ENCODE measurements at regions not wholly inside any gene's neighbourhood (a gene's known extent, or its start where the extent isn't known, plus 50 kb on each side); places are given as distances from the start of the nearest gene placed in this dataset.

DNA sequence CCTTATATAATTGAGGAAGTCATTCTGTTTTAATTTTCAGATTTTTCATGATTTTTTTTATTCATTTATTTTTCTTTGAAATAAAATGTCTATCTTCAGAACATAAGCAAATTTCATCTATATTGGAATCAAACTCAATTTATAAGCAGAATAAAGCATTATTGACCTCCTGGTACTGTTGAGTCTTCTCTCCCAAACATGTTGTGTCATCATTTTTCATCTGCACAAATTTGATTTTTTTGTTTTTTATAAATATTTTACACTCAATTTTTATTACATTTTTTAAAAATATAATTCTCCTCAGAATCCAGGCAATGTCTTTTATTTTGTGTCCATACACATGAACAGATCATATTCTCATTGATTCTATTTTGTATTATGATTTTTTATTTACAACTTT is 2363.9 kb downstream of the TP53TG3F start:
- TF ChIP-seq, protein P1, sequence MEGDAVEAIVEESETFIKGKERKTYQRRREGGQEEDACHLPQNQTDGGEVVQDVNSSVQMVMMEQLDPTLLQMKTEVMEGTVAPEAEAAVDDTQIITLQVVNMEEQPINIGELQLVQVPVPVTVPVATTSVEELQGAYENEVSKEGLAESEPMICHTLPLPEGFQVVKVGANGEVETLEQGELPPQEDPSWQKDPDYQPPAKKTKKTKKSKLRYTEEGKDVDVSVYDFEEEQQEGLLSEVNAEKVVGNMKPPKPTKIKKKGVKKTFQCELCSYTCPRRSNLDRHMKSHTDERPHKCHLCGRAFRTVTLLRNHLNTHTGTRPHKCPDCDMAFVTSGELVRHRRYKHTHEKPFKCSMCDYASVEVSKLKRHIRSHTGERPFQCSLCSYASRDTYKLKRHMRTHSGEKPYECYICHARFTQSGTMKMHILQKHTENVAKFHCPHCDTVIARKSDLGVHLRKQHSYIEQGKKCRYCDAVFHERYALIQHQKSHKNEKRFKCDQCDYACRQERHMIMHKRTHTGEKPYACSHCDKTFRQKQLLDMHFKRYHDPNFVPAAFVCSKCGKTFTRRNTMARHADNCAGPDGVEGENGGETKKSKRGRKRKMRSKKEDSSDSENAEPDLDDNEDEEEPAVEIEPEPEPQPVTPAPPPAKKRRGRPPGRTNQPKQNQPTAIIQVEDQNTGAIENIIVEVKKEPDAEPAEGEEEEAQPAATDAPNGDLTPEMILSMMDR (IDR thresholded peaks at IDR 0.05; ENCODE audit: insufficient read depth, low read length), result no peak
- TF ChIP-seq POLR2AphosphoS5 (IDR thresholded peaks at IDR 0.05; ENCODE audit: low read depth), result no peak
- TF ChIP-seq, protein P2, sequence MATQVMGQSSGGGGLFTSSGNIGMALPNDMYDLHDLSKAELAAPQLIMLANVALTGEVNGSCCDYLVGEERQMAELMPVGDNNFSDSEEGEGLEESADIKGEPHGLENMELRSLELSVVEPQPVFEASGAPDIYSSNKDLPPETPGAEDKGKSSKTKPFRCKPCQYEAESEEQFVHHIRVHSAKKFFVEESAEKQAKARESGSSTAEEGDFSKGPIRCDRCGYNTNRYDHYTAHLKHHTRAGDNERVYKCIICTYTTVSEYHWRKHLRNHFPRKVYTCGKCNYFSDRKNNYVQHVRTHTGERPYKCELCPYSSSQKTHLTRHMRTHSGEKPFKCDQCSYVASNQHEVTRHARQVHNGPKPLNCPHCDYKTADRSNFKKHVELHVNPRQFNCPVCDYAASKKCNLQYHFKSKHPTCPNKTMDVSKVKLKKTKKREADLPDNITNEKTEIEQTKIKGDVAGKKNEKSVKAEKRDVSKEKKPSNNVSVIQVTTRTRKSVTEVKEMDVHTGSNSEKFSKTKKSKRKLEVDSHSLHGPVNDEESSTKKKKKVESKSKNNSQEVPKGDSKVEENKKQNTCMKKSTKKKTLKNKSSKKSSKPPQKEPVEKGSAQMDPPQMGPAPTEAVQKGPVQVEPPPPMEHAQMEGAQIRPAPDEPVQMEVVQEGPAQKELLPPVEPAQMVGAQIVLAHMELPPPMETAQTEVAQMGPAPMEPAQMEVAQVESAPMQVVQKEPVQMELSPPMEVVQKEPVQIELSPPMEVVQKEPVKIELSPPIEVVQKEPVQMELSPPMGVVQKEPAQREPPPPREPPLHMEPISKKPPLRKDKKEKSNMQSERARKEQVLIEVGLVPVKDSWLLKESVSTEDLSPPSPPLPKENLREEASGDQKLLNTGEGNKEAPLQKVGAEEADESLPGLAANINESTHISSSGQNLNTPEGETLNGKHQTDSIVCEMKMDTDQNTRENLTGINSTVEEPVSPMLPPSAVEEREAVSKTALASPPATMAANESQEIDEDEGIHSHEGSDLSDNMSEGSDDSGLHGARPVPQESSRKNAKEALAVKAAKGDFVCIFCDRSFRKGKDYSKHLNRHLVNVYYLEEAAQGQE (IDR thresholded peaks at IDR 0.05; ENCODE audit: insufficient replicate concordance, low read depth), result no peak
- TF ChIP-seq GABPA (IDR thresholded peaks at IDR 0.05; ENCODE audit: low read depth), result no peak
